DOHH2 (cell line): ENCODE measurements at regions not wholly inside any gene's neighbourhood (a gene's known extent, or its start where the extent isn't known, plus 50 kb on each side); places are given as distances from the start of the nearest gene placed in this dataset.

ENCODE experiments used
- H3F3A ChIP-seq: fragments of 200-600 bp; sonication (generic), shearing (Covaris generic); 2 replicates; pipeline ENCODE4 v1.6.0; 2016; ENCODE audit warnings: antibody characterized with exemption, mild to moderate bottlenecking; ENCODE audit not compliant: control insufficient read depth, insufficient read depth
- H3K27ac ChIP-seq: fragments of 200-600 bp; sonication (generic); 2 replicates; pipeline ENCODE4 v1.5.1; 2014; ENCODE audit warnings: low read depth, mild to moderate bottlenecking, low read length, moderate library complexity
- H3K27me3 ChIP-seq: fragments of 200-600 bp; sonication (generic); 2 replicates; pipeline ENCODE4 v1.6.1; 2014; ENCODE audit warnings: mild to moderate bottlenecking, low read length, mixed read lengths; ENCODE audit not compliant: control insufficient read depth
- H3K36me3 ChIP-seq: fragments of 200-600 bp; sonication (generic); 2 replicates; pipeline ENCODE4 v1.6.1; 2014; ENCODE audit warnings: mild to moderate bottlenecking, low read length, moderate library complexity, mixed read lengths; ENCODE audit not compliant: control insufficient read depth
- H3K4me1 ChIP-seq: fragments of 200-600 bp; sonication (generic); 2 replicates; pipeline ENCODE4 v1.6.1; 2014; ENCODE audit warnings: mild to moderate bottlenecking, low read length, mixed read lengths; ENCODE audit not compliant: control insufficient read depth
- H3K4me2 ChIP-seq: fragments of 200-600 bp; sonication (generic); 2 replicates; pipeline ENCODE4 v1.6.0; 2014; ENCODE audit warnings: mild to moderate bottlenecking, low read length, moderate library complexity
- H3K4me3 ChIP-seq: fragments of 200-600 bp; sonication (generic); 2 replicates; pipeline ENCODE4 v1.5.1; 2014; ENCODE audit warnings: mild to moderate bottlenecking, low read length, mixed read lengths
- H3K79me2 ChIP-seq: fragments of 200-600 bp; sonication (generic); 2 replicates; pipeline ENCODE4 v1.6.1; 2014; ENCODE audit warnings: mild to moderate bottlenecking, low read length, mixed read lengths; ENCODE audit not compliant: control insufficient read depth
- H3K9me2 ChIP-seq: fragments of 200-600 bp; sonication (generic); replicated peaks from 2 replicates; pipeline ENCODE4 v1.6.1; 2014; ENCODE audit warnings: mild to moderate bottlenecking, low read length, mixed read lengths; ENCODE audit not compliant: control insufficient read depth
- H3K9me3 ChIP-seq: fragments of 200-600 bp; sonication (generic); 2 replicates; pipeline ENCODE4 v1.6.1; 2014; ENCODE audit warnings: antibody characterized with exemption, low read length, mixed read lengths; ENCODE audit not compliant: control insufficient read depth, insufficient read depth
- H4K20me1 ChIP-seq: fragments of 200-600 bp; sonication (generic); 2 replicates; pipeline ENCODE4 v1.6.0; 2014; ENCODE audit warnings: low read depth, mild to moderate bottlenecking, antibody characterized with exemption, low read length, moderate library complexity; ENCODE audit not compliant: control insufficient read depth, insufficient read depth
- EZH2phosphoT487 ChIP-seq: fragments of 200-600 bp; sonication (generic); IDR thresholded peaks from 2 replicates; pipeline ENCODE4 v1.6.1; 2017; ENCODE audit warnings: borderline replicate concordance, mild to moderate bottlenecking, antibody characterized with exemption, low read length, moderate library complexity, mixed read lengths
- TF ChIP-seq, protein P1 (sequence below): fragments of 200-600 bp; sonication (generic); IDR thresholded peaks from one replicate; pipeline ENCODE4 v1.5.1; 2014; ENCODE audit warnings: antibody characterized with exemption, mild to moderate bottlenecking, low read depth, low read length; ENCODE audit not compliant: poor library complexity, severe bottlenecking

DNA sequence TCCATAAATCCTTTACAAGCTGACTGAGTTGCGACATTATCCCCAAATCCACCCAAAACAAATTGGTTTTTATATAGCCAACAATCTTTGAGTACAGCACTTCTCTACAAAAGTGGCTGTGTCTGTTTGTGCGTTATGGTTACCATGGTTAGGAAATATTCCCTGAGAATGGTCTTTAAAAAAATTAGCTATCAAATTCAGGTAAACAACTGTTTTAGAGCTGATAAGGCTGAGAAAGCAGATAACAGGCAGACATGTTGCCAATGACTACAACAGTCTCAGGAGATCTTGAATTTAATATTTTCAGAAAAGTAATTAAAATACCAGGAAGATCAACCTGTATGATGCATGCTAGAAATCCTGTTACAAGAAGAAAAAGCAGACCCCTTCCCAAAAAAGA, 248.0 kb downstream of the RASSF9 start:
- no peak overlapping the region for H3K27ac ChIP-seq
- no peaks in the 10 kb centered on the region for H3F3A ChIP-seq
- H3K4me1 ChIP-seq = no peaks in the 10 kb centered on the region
- H3K4me2 ChIP-seq = no peak overlapping the region
- H3K79me2 ChIP-seq = no peaks in the 10 kb centered on the region
- no peak for TF ChIP-seq EZH2phosphoT487
- no peaks in the 10 kb centered on the region for H3K9me3 ChIP-seq
- H3K9me2 ChIP-seq = no peaks in the 10 kb centered on the region
- no peaks in the 10 kb centered on the region for H3K36me3 ChIP-seq
- H3K27me3 ChIP-seq = no peaks in the 10 kb centered on the region
- H4K20me1 ChIP-seq = no peaks in the 10 kb centered on the region
- no peak overlapping the region for H3K4me3 ChIP-seq

DNA sequence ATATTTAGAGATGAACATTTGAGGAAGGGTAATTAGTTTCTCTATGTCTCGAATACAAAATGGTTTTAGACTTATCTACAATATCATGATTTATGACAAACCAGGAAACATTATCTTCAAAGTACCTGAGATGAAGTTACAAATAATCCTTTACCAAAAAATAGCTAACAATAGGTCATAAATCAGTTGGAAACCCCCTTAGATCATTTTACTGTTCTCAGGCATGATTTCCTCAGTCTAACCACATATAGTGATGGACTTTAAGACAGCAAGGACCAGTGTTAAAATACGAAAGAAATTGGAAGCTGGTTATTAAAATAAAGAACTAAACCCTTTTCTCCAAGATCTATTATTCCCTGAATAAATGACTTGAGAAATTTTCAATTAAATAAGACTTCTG, 235.4 kb downstream of the RASSF9 start:
- Histone ChIP-seq H3K4me3 (no peak overlapping the region), H3K4me2 (no peak overlapping the region), H3K9me2 (no peaks in the 10 kb centered on the region), H4K20me1 (no peaks in the 10 kb centered on the region), H3K9me3 (no peaks in the 10 kb centered on the region), H3K79me2 (no peaks in the 10 kb centered on the region), H3K36me3 (no peaks in the 10 kb centered on the region), H3K27me3 (no peaks in the 10 kb centered on the region), H3F3A (no peaks in the 10 kb centered on the region), H3K4me1 (no peaks in the 10 kb centered on the region), H3K27ac (no peak overlapping the region)
- TF ChIP-seq, protein P1, sequence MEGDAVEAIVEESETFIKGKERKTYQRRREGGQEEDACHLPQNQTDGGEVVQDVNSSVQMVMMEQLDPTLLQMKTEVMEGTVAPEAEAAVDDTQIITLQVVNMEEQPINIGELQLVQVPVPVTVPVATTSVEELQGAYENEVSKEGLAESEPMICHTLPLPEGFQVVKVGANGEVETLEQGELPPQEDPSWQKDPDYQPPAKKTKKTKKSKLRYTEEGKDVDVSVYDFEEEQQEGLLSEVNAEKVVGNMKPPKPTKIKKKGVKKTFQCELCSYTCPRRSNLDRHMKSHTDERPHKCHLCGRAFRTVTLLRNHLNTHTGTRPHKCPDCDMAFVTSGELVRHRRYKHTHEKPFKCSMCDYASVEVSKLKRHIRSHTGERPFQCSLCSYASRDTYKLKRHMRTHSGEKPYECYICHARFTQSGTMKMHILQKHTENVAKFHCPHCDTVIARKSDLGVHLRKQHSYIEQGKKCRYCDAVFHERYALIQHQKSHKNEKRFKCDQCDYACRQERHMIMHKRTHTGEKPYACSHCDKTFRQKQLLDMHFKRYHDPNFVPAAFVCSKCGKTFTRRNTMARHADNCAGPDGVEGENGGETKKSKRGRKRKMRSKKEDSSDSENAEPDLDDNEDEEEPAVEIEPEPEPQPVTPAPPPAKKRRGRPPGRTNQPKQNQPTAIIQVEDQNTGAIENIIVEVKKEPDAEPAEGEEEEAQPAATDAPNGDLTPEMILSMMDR = no peak
- TF ChIP-seq EZH2phosphoT487 = no peak

DNA sequence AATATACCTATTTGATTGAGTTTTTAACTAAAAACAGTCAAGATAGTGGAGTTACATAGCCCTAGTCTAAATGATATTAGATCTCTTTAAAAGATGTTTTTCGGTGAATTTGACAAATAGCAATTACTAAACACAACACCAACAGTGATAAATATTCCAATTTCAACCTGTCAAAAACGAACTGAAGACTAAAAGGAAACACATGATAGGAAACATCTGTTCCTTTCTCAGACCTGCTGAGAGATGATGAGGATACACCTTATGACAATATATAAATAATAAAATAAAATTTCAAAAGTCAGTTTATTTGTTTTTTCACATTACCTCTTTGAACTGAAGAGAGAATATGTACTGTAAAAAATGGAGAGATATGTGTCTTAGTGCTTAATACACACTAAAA, 232.7 kb downstream of the RASSF9 start:
- Histone ChIP-seq H3K36me3 (no peaks in the 10 kb centered on the region), H3K9me3 (no peaks in the 10 kb centered on the region), H3K4me1 (no peaks in the 10 kb centered on the region), H3F3A (no peaks in the 10 kb centered on the region), H3K9me2 (no peaks in the 10 kb centered on the region), H3K4me2 (no peak overlapping the region), H4K20me1 (no peaks in the 10 kb centered on the region), H3K79me2 (no peaks in the 10 kb centered on the region), H3K27me3 (no peaks in the 10 kb centered on the region), H3K4me3 (no peak overlapping the region), H3K27ac (no peak overlapping the region)
- TF ChIP-seq, protein P1 = no peak
- TF ChIP-seq EZH2phosphoT487 = no peak

DNA sequence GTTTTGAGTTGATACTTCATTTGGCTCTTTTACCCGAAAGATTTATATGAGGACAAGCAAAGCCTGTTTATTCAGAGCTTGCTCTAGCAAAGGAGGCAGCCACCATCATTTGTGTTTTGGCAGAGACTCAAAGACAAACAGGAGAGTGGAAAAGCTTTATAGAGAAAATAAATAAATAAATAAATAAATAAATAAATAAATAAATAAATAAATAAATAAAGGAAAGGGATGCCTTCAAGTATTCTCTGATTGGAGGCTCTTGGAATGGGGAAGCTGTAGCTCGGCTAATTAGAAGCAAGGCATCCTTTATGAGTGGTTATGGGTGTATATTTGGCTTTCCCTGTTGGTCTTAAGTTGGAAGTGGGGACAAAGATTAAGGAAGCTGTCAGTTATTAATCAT, 229.8 kb downstream of the RASSF9 start:
- no peaks in the 10 kb centered on the region for H4K20me1 ChIP-seq
- H3K9me3 ChIP-seq = no peaks in the 10 kb centered on the region
- no peak overlapping the region for H3K4me3 ChIP-seq
- TF ChIP-seq EZH2phosphoT487 = no peak
- TF ChIP-seq, protein P1 = no peak
- H3K4me2 ChIP-seq = no peak overlapping the region
- no peaks in the 10 kb centered on the region for H3K27me3 ChIP-seq
- no peaks in the 10 kb centered on the region for H3K9me2 ChIP-seq
- H3K4me1 ChIP-seq = no peaks in the 10 kb centered on the region
- H3F3A ChIP-seq = no peaks in the 10 kb centered on the region
- H3K27ac ChIP-seq = no peak overlapping the region
- H3K79me2 ChIP-seq = no peaks in the 10 kb centered on the region
- no peaks in the 10 kb centered on the region for H3K36me3 ChIP-seq
